Progenitor cell of endocrine pancreas (in vitro differentiated cells): ENCODE measurements at regions not wholly inside any gene's neighbourhood (a gene's known extent, or its start where the extent isn't known, plus 50 kb on each side); places are given as distances from the start of the nearest gene placed in this dataset.
"Not testable (repeated sequence)": the region's sequence is repeated elsewhere in the genome, so short reads cannot be mapped to it uniquely, and the experiment has no call there.

Source experiments
- DNase-seq: peaks from one replicate; pipeline ENCODE4 v3.0.0; 2021; ENCODE audit warnings: low spot score; ENCODE audit not compliant: unreplicated experiment
- H3K27ac Mint-ChIP-seq: 2 replicates; pipeline ENCODE4 v1.8.0; 2021; ENCODE audit warnings: mild to moderate bottlenecking, moderate library complexity, mixed read lengths
- H3K27me3 Mint-ChIP-seq: 2 replicates; pipeline ENCODE4 v1.8.0; 2021; ENCODE audit warnings: mixed read lengths
- H3K36me3 Mint-ChIP-seq: 2 replicates; pipeline ENCODE4 v1.8.0; 2022; ENCODE audit warnings: mixed read lengths; ENCODE audit not compliant: insufficient read depth
- H3K4me1 Mint-ChIP-seq: 2 replicates; pipeline ENCODE4 v1.8.0; 2021; ENCODE audit warnings: low read depth, mixed read lengths
- H3K4me3 Mint-ChIP-seq: 2 replicates; pipeline ENCODE4 v1.8.0; 2021; ENCODE audit warnings: low read depth, mild to moderate bottlenecking, moderate library complexity, mixed read lengths
- H3K9me3 Mint-ChIP-seq: 2 replicates; pipeline ENCODE4 v1.8.0; 2021; ENCODE audit warnings: low read depth, mixed read lengths
- TF ChIP-seq, protein P1 (sequence below): fragments of 200-600 bp; sonication (generic); IDR thresholded peaks from one replicate; pipeline ENCODE4 v1.5.0; 2021; ENCODE audit warnings: antibody characterized with exemption, mild to moderate bottlenecking; ENCODE audit not compliant: unreplicated experiment

DNA sequence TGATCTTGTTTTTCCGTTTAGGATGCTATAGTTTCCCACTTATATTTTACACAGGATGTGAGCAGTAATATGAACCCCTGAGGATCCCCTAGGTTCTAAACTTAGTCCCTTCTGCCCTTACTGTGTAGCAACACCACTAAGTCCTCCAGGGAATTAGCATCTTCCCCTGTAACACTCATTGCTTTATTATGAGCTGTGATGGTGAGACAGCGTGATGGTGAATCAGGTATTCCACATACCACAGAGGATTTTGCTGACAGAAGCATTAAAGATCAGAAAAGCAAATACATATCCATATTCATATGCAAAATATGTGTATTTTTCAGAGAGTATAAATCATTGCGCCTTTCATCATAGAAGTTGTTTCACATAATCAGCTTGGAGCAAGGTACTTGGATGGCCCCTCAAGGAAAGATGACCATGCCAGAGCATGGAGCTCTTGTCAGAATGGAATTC is 317.0 kb downstream of the ICE1 start:
- Mint-ChIP-seq H3K36me3 (no peaks in the 10 kb centered on the region), H3K4me3 (no peak overlapping the region), H3K27ac (no peak overlapping the region), H3K9me3 (peaks cover 20% of the 10 kb centered on the region), H3K4me1 (no peaks in the 10 kb centered on the region), H3K27me3 (peaks cover 6% of the 10 kb centered on the region)
- no peak for DNase-seq
- TF ChIP-seq, protein P1, sequence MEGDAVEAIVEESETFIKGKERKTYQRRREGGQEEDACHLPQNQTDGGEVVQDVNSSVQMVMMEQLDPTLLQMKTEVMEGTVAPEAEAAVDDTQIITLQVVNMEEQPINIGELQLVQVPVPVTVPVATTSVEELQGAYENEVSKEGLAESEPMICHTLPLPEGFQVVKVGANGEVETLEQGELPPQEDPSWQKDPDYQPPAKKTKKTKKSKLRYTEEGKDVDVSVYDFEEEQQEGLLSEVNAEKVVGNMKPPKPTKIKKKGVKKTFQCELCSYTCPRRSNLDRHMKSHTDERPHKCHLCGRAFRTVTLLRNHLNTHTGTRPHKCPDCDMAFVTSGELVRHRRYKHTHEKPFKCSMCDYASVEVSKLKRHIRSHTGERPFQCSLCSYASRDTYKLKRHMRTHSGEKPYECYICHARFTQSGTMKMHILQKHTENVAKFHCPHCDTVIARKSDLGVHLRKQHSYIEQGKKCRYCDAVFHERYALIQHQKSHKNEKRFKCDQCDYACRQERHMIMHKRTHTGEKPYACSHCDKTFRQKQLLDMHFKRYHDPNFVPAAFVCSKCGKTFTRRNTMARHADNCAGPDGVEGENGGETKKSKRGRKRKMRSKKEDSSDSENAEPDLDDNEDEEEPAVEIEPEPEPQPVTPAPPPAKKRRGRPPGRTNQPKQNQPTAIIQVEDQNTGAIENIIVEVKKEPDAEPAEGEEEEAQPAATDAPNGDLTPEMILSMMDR, result no peak

GRCh38 chr5:5738797-5739489 is 316.5 kb downstream of the ICE1 start:
- H3K36me3 Mint-ChIP-seq, result no peaks in the 10 kb centered on the region
- H3K27me3 Mint-ChIP-seq, result peaks cover 6% of the 10 kb centered on the region
- TF ChIP-seq, protein P1, result no peak
- no peak for DNase-seq
- H3K4me3 Mint-ChIP-seq, result no peak overlapping the region
- peaks cover 16% of the 10 kb centered on the region for H3K9me3 Mint-ChIP-seq
- H3K27ac Mint-ChIP-seq, result no peak overlapping the region
- H3K4me1 Mint-ChIP-seq, result no peaks in the 10 kb centered on the region

GRCh38 chr5:5736007-5736406 is 313.5 kb downstream of the ICE1 start:
- Mint-ChIP-seq H3K4me1 (no peaks in the 10 kb centered on the region), H3K27me3 (peaks cover 4% of the 10 kb centered on the region), H3K9me3 (peaks cover 3% of the 10 kb centered on the region), H3K27ac (no peak overlapping the region), H3K36me3 (no peaks in the 10 kb centered on the region), H3K4me3 (no peak overlapping the region)
- TF ChIP-seq, protein P1, result no peak
- no peak for DNase-seq

- not testable (repeated sequence) for H3K36me3 Mint-ChIP-seq, H3K27ac Mint-ChIP-seq, H3K27me3 Mint-ChIP-seq, H3K4me1 Mint-ChIP-seq, H3K9me3 Mint-ChIP-seq, H3K4me3 Mint-ChIP-seq, DNase-seq
Observed at GRCh38 chr5:5733058-5733457, 310.6 kb downstream of the ICE1 start.

- H3K4me1 Mint-ChIP-seq, result no peaks in the 10 kb centered on the region
- H3K27me3 Mint-ChIP-seq, result peaks cover 11% of the 10 kb centered on the region
- no peak overlapping the region for H3K27ac Mint-ChIP-seq
- H3K36me3 Mint-ChIP-seq, result no peaks in the 10 kb centered on the region
- peaks cover 5% of the 10 kb centered on the region for H3K9me3 Mint-ChIP-seq
- no peak overlapping the region for H3K4me3 Mint-ChIP-seq
- no peak for DNase-seq
- TF ChIP-seq, protein P1, result no peak
Observed at GRCh38 chr5:5726401-5726800, 303.9 kb downstream of the ICE1 start.

DNA sequence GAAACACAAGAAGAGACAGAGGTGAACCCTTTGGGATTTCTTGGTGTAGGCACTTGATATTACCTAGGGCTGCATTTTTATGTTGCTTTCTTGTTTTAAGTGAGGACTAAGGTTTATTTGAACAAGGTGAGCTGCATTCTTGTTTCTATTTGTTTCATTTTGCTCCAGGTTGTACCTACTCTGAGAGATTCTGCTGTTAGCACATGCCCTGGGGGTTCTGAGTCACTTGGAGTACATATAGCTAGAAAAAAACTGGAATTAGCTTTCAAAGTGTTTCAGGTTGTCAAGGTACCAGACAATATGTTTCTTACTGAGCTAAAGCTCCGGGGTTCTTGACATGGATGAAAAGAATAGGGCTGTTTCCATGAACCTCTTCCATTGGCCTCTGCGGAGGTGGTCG is 299.4 kb downstream of the ICE1 start:
- Mint-ChIP-seq H3K9me3 (peaks cover 5% of the 10 kb centered on the region), H3K27ac (no peak overlapping the region), H3K4me1 (no peaks in the 10 kb centered on the region), H3K27me3 (peaks cover 11% of the 10 kb centered on the region), H3K4me3 (no peak overlapping the region), H3K36me3 (no peaks in the 10 kb centered on the region)
- no peak for DNase-seq
- TF ChIP-seq, protein P1, result no peak
